ENCODE measurements at regions not wholly inside any gene's neighbourhood (a gene's known extent, or its start where the extent isn't known, plus 50 kb on each side); places are given as distances from the start of the nearest gene placed in this dataset.

DNA sequence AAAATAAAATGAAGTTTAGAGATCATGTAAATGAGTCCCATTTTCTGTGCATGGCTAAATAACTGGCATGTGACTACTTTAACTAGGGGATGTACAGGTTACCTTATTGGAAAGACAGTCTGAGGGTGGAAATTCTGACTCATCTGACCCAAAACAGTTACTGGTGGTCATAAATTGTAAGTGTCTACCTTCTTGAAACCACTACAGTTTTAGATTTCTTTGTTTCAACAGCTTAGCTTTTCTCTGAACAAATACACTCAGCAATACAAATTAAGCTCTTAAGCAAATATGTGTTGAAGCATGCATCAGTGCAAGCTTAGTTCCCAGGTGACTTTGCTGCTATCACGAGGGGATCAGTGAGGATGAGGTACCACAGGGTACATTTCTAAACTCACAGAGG, 60.7 kb upstream of the PGM2 start:
- Mint-ChIP-seq H3K4me3 (no peak overlapping the region), H3K27ac (peak overlapping the region; percentile 22), H3K9me3 (no peaks in the 10 kb centered on the region), H3K4me1 (ENCODE audit: low read depth) (peaks cover 15% of the 10 kb centered on the region), H3K36me3 (ENCODE audit: low read depth) (no peaks in the 10 kb centered on the region), H3K27me3 (no peaks in the 10 kb centered on the region)
- CTCF ChIA-PET: no interaction called here
- peak; percentile 32 for DNase-seq
- intact Hi-C loops (cut with micrococcal nuclease): no loop called here
- POLR2A ChIA-PET: no interaction called here
- TF ChIP-seq, protein P1, sequence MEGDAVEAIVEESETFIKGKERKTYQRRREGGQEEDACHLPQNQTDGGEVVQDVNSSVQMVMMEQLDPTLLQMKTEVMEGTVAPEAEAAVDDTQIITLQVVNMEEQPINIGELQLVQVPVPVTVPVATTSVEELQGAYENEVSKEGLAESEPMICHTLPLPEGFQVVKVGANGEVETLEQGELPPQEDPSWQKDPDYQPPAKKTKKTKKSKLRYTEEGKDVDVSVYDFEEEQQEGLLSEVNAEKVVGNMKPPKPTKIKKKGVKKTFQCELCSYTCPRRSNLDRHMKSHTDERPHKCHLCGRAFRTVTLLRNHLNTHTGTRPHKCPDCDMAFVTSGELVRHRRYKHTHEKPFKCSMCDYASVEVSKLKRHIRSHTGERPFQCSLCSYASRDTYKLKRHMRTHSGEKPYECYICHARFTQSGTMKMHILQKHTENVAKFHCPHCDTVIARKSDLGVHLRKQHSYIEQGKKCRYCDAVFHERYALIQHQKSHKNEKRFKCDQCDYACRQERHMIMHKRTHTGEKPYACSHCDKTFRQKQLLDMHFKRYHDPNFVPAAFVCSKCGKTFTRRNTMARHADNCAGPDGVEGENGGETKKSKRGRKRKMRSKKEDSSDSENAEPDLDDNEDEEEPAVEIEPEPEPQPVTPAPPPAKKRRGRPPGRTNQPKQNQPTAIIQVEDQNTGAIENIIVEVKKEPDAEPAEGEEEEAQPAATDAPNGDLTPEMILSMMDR (IDR thresholded peaks at IDR 0.05): no peak
- peak; percentile 75 for ATAC-seq

DNA sequence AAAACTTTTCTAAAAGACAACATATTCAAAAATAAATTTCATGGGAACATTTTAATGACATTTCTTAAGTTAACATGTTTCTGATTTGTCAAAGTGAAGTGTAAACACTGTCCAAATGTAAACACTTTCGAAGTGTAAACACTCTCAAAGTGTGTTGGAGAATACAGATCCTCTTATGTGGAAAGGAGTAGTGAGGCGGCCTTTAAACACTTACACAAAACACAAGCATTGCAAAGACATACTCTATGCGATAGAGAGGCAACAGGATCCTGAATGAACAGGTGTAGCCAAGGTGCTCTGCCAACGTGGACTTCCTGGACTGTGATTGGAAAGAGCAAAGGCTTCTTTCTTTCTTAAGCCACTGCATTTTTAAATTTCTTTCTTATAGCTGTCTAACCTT, 62.7 kb upstream of the PGM2 start:
- H3K36me3 Mint-ChIP-seq (ENCODE audit: low read depth): no peaks in the 10 kb centered on the region
- no peak for DNase-seq
- no peak for ATAC-seq
- TF ChIP-seq, protein P1 (IDR thresholded peaks at IDR 0.05): no peak
- H3K27me3 Mint-ChIP-seq: no peaks in the 10 kb centered on the region
- H3K4me1 Mint-ChIP-seq (ENCODE audit: low read depth): peaks cover 15% of the 10 kb centered on the region
- intact Hi-C loops (cut with micrococcal nuclease): no loop called here
- ChIA-PET CTCF (no interaction called here), POLR2A (no interaction called here)
- H3K9me3 Mint-ChIP-seq: no peaks in the 10 kb centered on the region
- no peak overlapping the region for H3K4me3 Mint-ChIP-seq
- no peak overlapping the region for H3K27ac Mint-ChIP-seq

DNA sequence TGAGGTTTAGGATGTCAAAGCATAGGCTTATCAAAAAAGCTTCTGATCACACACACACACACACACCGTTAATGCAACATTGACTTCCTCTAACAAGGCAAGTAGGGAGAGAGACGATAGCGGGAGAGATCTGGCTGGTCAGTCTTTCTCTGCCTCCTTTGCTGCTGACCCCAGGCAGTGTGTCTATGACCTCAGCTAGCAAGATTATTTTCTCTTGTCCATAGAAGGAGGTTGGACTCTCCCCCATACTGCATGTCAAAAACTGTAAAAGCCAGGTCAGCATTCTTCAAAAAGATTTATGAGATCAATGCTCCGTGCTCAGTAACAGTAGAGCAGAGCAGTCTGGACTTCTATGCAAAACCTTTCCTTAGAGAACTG, 63.5 kb upstream of the PGM2 start:
- Mint-ChIP-seq H3K36me3 (ENCODE audit: low read depth) (no peaks in the 10 kb centered on the region), H3K27ac (no peak overlapping the region), H3K9me3 (no peaks in the 10 kb centered on the region), H3K27me3 (no peaks in the 10 kb centered on the region), H3K4me3 (no peak overlapping the region), H3K4me1 (ENCODE audit: low read depth) (peaks cover 22% of the 10 kb centered on the region)
- DNase-seq (no peak), ATAC-seq (no peak)
- ChIA-PET CTCF (no interaction called here), POLR2A (no interaction called here)
- TF ChIP-seq, protein P1 (IDR thresholded peaks at IDR 0.05): no peak
- intact Hi-C loops (cut with micrococcal nuclease): no loop called here

DNA sequence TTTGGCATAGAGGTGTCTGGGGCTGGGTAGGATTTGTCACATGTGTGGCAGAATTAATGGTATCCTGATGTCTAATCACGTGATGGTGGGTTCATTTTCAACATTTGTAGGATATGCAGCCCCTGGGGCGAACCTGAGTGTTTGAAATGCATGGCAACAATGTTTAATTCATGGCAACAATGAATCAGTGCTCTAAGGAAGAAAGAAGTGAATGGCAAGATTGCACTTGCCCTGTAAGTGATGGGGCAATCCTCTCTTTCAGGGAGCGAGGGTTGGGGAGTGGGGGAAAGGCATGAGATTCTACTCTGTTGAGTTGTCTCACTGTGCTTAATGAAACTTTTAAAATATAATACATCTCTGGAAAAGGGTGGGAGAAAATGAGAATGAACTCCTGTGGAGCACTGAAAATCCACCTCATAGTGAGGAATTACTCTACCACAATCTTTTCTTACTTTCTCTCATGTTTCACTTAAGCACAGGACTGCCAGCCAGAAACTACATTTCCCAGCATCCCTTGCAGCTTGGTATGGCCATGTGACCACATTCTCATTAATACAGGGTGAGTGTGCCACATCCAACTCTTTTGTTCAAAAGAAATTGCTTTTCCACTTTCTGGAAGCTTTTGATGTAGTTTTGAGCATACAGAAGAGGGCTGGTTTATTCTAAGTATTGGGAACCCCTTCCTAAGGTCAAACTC, 64.0 kb upstream of the PGM2 start:
- ChIA-PET POLR2A (no interaction called here), CTCF (no interaction called here)
- Mint-ChIP-seq H3K4me3 (no peak overlapping the region), H3K9me3 (no peaks in the 10 kb centered on the region), H3K36me3 (ENCODE audit: low read depth) (no peaks in the 10 kb centered on the region), H3K27me3 (no peaks in the 10 kb centered on the region), H3K4me1 (ENCODE audit: low read depth) (peaks cover 23% of the 10 kb centered on the region), H3K27ac (no peak overlapping the region)
- TF ChIP-seq, protein P1 (IDR thresholded peaks at IDR 0.05): no peak
- no peak for ATAC-seq
- DNase-seq: peak; percentile 35
- intact Hi-C loops (cut with micrococcal nuclease): no loop called here

DNA sequence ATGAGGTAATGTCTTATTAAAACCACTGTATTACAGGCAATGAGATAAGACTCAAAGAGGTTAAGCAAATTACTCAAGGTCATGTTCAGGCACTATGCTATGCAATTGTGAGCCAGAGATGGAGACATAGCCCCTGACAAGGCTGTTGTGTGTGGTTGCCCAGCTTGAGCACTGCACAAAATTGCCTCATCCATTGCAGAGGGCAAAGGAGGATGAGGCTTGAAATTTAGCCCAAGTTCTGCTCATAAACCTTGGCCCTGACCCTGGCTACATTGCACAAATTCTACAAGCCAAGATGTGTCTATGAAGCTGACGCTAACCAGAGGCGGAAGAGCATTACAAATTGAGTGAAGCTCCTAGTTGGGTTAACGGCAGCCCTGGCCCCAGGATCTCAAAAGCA, 65.6 kb upstream of the PGM2 start:
- Mint-ChIP-seq H3K4me1 (ENCODE audit: low read depth) (peaks cover 20% of the 10 kb centered on the region), H3K9me3 (no peaks in the 10 kb centered on the region), H3K27me3 (no peaks in the 10 kb centered on the region), H3K4me3 (no peak overlapping the region), H3K36me3 (ENCODE audit: low read depth) (no peaks in the 10 kb centered on the region), H3K27ac (no peak overlapping the region)
- no peak for ATAC-seq
- intact Hi-C loops (cut with micrococcal nuclease): no loop called here
- TF ChIP-seq, protein P1 (IDR thresholded peaks at IDR 0.05): no peak
- DNase-seq: no peak
- CTCF ChIA-PET: interaction anchor here (0.9 to 1.1 kb wide), 2 partner anchors 10 to 159 kb away, joined by 3 read pairs; no protein-coding TSS in a partner anchor
- POLR2A ChIA-PET: no interaction called here

Data from activated CD8-positive, alpha-beta T cell treated with anti-CD3 and anti-CD28 coated beads for 36 hours (primary cell).